GM18507 (cell line): ENCODE measurements at regions not wholly inside any gene's neighbourhood (a gene's known extent, or its start where the extent isn't known, plus 50 kb on each side); places are given as distances from the start of the nearest gene placed in this dataset.
"Not testable (repeated sequence)": the region's sequence is repeated elsewhere in the genome, so short reads cannot be mapped to it uniquely, and the experiment has no call there.

ENCODE experiments used
- DNase-seq: peaks from one replicate; pipeline ENCODE4 v3.0.0; 2011; ENCODE audit warnings: low read depth; ENCODE audit not compliant: insufficient read length; ENCODE audit errors: extremely low spot score
- FAIRE-seq: peaks from 2 replicates; lab custom pipeline; 2011; peaks lifted over from hg19 to GRCh38; lab: Jason Lieb, UNC

DNA sequence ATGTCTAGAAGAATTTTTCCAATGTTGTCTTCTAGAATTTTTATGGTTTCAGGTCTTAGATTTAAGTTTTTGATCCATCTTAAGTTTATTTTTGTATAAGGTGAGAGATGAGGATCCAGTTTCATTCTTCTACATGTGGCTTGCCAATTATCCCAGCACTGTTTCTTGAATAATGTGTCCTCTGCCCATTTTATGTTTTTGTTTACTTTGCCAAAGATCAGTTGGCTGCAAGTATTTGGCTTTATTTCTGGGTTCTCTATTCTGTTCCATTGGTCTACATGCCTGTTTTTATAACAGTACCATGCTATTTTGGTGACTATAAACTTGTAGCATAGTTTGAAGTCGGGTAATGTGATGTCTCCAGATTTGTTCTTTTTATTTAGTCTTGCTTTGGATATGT is 78.2 kb upstream of the PTPN13 start:
- not testable (repeated sequence) for FAIRE-seq, DNase-seq

DNA sequence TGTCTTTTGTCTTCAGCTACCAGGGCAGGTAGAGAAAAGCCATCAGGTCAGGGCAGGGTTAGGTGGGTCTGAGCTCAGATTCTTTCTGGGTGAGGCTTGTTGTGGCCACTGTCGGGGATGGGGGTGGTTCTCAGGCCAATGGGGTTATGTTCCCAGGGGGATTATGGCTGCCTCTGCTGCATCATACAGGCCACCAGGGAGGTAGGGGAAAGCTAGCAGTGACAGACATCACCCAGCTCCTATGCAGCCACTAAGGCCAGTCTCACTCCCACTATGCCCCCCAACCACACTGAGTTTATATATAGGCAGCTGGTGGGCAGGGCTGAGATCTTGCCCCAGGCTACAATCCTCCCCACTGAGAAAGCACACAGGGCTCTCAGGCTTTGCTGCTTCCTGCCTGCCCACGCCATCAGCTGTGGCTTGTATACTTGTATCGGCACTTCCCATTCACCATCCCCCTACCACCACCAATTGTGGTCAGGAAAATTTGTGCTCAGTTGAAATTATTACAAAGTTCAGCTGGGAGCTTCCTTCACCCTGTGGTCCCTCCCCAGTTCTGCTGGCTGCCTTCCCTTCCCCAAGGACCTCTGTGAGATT is 72.6 kb upstream of the PTPN13 start:
- FAIRE-seq (no peak), DNase-seq (no peak)

GRCh38 chr4:86522349-86522748 is 71.8 kb upstream of the PTPN13 start:
- DNase-seq (no peak), FAIRE-seq (no peak)

GRCh38 chr4:86523333-86523732 is 70.8 kb upstream of the PTPN13 start:
- FAIRE-seq, result no peak
- DNase-seq, result no peak

DNA sequence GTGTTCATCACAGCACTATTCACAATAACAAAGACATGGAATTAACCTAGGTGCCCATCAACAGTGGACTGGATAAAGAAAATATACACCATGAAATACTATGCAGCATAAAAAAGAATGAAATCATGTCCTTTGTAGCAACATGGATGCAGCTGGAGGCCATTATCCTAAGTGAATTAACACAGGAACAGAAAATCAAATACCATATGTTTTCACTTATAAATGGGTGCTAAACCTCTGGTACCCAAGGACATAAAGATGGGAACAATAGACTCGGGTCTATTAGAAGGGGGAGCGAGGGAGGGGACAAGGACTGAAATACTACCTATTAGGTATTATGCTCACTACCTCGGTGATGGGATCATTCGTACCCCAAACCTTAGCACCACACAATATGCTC is 66.4 kb upstream of the PTPN13 start:
- not testable (repeated sequence) for FAIRE-seq, DNase-seq

GRCh38 chr4:86529436-86529835 is 64.7 kb upstream of the PTPN13 start:
- FAIRE-seq (no peak), DNase-seq (no peak)

- FAIRE-seq (no peak), DNase-seq (no peak)
Measured at GRCh38 chr4:86530183-86530582, 63.9 kb upstream of the PTPN13 start.

DNA sequence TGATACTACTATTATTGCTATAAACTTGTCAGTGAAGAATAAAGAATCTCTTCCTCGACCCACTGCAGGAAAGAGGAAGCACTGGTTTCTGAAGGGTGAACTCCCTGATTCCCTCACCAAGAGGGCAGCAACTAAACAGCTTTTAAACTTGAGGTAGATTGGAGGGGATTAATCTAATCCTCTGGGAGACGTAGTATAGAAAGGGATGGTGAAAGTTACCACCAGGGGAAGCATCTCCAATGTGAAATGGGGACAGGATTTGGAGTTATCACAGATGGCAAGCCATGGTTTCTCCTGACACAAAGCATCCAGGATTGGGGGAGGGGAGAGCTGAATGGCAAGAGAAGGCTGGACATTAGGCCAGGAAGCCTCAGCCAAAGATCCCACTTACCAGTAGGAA is 62.7 kb upstream of the PTPN13 start:
- FAIRE-seq (no peak), DNase-seq (no peak)

GRCh38 chr4:86532851-86533250 is 61.3 kb upstream of the PTPN13 start:
- no peak for FAIRE-seq

GRCh38 chr4:86536151-86536550 is 58.0 kb upstream of the PTPN13 start:
- FAIRE-seq (no peak), DNase-seq (no peak)

More at GRCh38 chr4:86532851-86533250, 61.3 kb upstream of the PTPN13 start:
- no peak for DNase-seq

GRCh38 chr4:86542319-86543027 is 51.6 kb upstream of the PTPN13 start:
- FAIRE-seq (no peak), DNase-seq (no peak)

DNA sequence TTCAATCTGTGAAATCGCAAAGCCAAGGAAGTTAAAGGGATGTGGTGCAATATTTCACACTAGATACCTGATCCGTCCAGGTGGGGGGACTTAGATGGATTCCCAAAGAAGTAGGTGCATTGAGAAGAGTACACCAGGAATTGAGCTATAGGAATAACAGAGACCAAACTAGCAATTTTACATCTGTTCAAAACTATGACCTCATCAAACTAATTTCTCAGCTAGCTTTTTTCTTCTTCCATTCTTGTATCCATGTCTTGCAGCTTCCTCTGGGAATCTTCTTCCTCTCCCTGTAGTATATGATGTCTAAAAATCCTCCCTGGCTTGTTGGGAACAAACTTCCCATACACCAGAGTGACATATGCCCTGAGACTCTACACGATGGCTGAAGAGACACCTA is 51.0 kb upstream of the PTPN13 start:
- DNase-seq (no peak), FAIRE-seq (no peak)

DNA sequence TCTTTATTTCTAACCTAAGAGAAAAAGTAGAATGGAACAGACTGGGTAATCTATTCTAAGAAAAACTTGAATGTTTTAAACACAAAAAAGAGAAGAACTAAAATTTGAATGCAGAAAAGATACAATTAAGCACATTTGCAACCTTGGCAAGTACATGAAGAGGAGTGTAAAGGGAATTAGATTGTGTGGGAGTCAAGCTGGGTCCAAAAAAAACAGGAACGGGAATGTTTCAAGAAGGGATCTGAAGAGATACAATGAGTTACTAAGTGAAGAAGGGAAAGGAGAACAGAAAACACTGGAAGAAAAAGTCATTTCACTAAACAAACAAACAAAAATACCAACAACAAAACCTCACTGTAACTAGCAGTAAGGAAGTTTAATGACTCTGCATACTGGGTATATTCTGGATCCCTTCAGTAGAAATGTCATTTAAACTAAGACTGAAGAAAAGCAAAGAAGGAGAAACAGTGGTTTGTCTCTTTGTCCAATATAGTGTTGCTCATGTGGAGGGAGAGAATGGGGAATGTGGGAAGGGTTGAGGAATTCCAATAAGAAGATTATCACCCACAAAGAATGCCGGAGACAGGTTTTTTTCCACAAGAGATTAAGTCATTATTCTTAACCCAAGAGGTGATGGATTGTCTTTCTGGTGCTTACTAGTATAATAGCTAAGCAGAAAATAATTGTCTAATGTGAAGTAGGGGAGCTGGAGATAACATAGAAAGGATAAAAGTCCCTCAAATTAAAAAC is 50.4 kb upstream of the PTPN13 start:
- no peak for DNase-seq
- no peak for FAIRE-seq

GRCh38 chr4:86544310-86544966 is 49.7 kb upstream of the PTPN13 start:
- DNase-seq, result no peak
- FAIRE-seq, result peak; percentile 66
